ENCODE measurements at regions not wholly inside any gene's neighbourhood (a gene's known extent, or its start where the extent isn't known, plus 50 kb on each side); places are given as distances from the start of the nearest gene placed in this dataset.

DNA sequence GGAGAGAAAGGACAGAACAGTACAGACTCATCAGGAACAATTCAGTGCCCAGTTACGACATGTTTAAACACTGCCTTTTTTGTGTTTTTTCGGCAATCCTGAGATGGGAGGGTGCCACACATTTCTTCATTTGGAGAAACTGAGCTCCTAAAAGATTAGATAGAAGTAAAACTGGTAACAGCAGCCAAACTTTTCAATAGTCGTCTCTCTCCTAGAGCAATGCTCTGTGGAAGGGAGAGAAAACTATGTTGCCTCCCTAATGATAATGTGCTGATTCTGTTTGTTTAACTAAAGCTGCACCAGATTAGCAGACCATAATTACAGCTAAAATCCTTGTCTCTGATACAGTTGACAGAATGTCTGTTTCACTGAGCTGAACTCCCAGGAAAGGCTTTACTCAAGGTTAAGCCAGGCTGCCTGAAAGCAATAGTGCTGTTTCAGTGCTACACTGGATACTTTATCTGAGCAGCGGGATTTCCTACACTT, 76.2 kb upstream of the CXADR start:
- DNase-seq = no peak

- no peak for DNase-seq
Observed at GRCh38 chr21:17438635-17439034, 74.2 kb upstream of the CXADR start.

- DNase-seq = no peak
Observed at GRCh38 chr21:17440969-17441368, 71.9 kb upstream of the CXADR start.

DNA sequence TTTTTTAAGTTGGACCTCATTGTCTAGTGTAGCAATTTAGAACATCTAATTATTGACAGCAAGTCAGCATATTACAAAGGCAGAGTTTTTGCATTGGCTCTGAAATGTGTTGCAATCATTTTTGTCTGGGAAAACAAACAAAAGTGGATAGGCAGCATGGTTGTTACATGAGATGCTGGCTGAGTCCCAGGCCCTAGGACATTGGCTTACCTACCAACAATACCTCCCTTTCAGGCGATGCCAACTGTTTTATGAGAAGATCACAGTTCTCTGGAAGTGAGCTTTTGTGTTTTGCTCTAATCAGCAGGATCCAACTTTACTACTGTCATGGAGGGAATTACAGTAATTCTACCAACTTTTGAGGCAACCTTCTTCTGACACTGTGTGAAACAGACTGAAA, 71.5 kb upstream of the CXADR start:
- no peak for DNase-seq

- DNase-seq = no peak
Observed at GRCh38 chr21:17442165-17442564, 70.7 kb upstream of the CXADR start.

DNA sequence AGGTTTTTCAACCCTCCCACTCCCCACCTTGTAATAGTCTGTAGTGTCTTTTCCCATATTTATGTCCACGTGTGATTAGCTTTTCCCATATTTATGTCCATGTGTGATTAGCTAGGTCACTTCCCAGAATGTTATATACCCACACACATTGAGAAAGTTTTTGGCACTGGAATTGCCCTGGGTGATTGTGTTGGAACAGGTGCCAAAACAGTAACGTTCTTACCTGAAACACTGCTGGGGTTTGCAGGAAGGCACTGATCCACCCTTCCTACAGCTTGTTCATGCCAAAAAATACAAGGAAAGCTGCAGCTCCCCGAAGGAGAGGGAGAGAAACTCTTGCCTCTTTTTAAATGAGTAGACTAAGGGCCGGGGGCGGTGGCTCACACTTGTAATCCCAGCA, 68.0 kb upstream of the CXADR start:
- no peak for DNase-seq

DNA sequence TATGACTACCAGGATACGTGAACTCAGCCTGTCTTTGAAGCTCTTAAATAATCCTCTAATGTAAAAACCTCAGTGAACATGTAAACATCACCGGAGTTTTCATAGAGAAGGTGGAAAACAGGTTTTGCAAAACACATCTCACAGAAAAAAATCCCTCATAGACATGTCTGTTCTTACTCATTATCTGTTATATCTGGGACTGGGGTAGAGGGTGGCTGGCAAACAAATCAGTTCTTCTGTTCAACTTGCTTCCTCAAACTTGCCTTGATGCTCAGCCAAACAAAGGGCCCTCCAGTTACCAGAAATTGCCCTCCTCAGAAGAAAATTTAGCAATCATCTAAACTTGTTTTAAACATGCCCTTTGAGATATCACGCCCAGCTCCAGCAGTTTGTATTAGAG, 66.1 kb upstream of the CXADR start:
- DNase-seq = no peak

GRCh38 chr21:17449701-17450100, 63.1 kb upstream of the CXADR start:
- no peak for DNase-seq

DNA sequence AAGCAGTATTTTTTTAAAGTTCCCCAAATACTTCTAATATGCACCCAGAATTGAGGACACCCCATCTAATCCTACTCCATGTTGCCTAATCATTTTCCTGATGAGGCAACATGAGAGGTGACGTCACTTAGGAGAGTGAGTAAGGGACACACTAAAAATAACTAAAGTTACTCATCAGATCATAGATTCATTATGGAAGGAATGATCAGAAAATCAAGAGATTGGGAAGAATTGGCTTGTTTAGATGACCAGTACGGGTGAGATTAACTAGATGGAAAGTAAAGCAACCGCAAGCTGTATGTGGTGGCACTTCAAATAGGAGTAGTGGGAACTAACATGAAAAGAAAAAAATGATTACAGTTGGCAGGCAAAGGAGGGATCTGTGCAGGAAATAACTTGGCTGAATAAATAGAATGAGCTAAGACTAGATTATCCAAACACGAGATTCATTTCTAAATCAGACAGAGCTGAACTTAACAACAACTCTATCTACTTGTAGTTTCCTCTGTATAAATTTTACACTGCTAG, 61.4 kb upstream of the CXADR start:
- DNase-seq = no peak

DNA sequence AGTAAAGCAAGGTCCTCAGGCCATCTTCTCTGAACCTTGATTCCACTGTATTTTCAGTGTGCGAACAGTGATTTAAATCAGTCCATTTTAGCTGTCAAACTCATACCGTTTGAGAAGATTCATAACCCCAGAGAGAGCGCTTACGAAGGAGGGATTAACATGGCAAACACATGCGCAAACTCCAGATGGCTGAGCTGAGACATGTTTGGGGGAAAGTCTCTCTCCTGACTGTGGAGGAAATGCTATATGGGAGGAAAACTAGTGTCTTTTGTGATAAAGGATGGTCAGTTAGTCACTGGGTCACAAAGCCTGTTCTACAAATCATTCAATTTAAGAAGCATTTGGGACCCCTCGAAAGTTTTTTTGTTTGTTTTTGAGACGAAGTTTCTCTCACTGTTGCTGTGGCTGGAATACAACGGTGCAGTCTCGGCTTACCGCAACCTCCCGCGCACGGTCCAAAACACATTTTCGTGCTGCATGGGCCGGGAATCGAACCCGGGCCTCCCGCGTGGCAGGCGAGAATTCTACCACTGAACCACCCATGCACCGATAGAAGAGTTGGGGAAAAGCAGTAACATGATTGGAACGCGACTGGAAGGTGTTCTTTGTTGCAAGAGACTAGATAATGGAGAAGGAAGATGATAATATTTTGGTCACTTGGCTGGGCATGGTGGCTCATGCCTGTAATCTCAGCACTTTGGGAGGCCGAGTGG, 58.4 kb upstream of the CXADR start:
- peak; percentile 24 for DNase-seq

- no peak for DNase-seq
Observed at GRCh38 chr21:17455028-17455353, 57.9 kb upstream of the CXADR start.

DNA sequence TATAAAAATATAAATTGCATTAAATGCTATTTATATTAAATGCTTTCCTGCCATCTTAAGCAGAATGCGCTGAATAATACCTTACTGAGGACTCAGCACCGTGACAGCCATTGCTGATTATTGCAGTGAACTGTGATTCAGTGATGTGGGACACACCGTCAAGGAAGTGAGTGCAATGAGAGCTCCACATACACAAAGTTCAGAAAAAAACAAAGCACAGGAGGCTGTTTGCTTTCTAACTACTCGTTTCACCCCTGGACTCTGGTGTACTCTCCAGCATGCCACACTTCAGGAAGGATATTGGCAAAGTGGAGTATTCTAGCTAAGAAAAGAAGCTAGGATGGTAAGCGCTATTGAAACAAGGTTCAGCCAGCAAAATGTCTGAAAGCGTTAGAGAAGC, 57.4 kb upstream of the CXADR start:
- no peak for DNase-seq

DNA sequence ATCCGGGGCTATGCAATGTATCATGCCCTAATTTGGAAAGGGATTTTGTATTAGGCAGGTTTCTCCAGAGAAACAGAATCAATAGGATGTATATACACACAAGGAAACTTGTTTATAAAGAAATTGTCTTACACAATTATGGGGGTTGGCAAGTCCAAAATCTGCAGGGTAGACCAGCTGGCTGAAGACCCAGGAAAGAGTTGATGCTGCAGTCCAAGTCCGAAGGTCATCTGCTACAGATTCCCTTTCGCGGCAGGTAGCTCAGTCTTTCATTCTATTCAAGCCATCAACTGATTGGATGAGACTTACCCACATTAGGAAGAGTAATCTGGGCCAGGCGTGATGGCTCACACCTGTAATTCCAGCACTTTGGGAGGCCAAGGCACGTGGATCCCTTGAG, 54.6 kb upstream of the CXADR start:
- DNase-seq = no peak

DNA sequence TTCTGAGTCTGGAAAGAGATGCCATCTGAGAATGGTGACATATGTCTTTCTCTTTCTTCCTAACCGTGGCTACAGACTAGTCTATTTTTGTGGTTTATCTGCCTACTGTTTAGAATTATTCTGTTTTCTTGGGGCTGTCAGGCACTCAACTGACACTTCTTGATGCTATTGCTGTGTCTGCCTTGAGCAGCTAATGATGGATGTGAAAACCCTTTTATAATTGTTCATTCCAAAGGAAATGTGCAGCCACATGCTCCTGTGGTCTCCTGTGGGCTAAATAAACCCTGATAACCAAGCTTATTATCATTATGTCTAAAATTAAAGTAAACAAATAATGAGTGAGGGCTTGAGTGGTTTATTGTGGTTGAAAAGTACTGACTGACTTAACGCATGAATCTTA, 52.7 kb upstream of the CXADR start:
- DNase-seq = no peak

DNA sequence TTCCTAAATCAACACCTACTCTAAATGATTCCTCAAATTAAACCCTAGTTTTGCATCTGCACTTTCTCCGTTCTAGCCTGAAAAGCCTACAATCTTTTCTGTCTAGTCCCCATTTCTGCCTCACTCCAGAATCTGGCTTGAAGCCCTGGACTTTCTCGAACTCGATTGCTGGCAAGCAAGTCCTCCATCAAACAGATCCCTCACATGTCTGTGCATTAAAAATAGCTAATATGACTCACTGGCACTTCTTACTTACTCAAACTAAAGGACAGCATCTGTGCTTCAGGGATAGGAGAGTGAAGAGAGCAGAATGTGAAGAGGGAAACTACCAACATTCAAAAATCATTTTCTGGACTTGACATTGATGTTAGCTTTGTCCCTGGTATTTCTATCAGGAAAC, 51.8 kb upstream of the CXADR start:
- DNase-seq = no peak

- no peak for DNase-seq
Observed at GRCh38 chr21:17461582-17461981, 51.3 kb upstream of the CXADR start.

GRCh38 chr21:17462276-17462981, 50.4 kb upstream of the CXADR start:
- no peak for DNase-seq

Measured in CD4-positive, alpha-beta T cell treated with Interleukin-21 for 1 hour (primary cell).